AG20443 (cell line): ENCODE measurements at regions not wholly inside any gene's neighbourhood (a gene's known extent, or its start where the extent isn't known, plus 50 kb on each side); places are given as distances from the start of the nearest gene placed in this dataset.

ENCODE experiments used
- DNase-seq: peaks from one replicate; pipeline ENCODE4 v3.0.0; 2012; ENCODE audit warnings: low spot score, mixed read lengths

DNA sequence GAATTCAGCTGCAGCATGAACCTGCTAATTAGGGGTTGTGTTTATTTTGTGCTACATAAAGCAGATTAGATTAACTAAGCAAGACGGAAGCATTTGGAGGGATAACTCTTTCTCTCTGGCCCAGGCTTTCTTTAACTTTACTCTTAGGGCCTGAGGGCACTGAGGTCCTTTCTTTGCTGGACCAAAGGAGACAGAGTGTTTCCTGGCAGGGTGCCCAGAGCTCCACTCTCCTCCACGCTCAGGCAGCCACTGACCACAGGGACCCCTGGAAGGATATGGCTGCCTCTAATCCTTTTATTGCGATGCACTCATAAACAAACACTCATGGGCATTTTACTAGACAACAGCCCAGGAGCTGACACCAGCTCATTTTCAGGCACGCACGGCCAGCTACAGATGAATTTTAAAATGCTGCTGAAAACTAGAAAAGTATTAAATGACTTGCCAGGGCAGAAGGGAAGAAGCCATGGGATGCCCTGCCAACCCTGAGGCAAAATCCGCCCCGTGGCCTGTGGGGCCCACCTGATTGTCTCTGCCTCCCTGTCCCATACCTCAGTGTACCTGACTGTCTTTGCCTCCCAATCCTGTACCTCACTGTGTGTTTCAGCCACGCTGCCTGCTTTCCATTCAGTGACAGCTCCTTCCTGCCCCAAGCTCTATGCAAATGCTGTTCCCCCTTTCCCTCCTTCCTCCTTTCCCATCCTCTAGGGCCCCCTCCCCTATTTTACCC lies 192.6 kb upstream of the NAV2 start:
- no peak for DNase-seq

DNA sequence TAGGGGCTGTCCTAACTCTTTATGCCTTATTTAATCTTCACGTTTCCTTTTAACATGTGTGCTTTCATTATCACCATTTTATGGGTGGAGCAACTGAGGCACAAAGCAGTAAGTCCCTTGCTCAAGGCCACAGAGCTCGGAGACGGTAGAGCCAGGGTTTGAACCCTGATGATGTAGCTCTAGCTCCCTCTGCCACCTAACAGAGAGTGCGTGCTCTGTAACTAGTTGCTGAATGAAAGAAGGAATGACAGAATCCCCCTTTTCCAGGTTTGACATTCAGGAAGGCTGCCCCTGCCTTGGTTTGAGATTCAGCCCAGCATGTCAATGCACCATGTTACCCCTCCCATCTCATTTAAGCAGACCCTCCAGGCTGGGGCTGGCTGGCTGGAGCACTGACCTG lies 193.3 kb upstream of the NAV2 start:
- DNase-seq = no peak

DNA sequence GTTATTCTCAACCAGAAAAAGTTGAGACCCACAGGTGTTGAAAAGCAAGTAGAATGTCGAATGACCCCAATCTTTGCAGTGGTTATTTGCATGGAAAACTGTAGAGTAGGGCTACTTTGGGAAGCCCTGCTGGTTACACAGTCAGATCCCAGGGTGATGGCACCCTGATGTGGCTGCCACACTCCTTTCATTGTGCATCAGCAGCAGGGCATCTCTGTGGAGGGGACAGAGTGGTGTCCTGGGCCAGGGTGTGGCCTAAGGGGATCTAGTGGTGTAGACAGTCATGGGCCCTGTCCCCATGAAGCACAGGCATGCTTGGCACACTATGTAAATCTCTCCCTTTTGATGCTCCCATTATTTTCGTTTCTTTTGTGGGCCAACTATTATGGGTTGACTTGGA lies 199.4 kb upstream of the NAV2 start:
- no peak for DNase-seq

DNA sequence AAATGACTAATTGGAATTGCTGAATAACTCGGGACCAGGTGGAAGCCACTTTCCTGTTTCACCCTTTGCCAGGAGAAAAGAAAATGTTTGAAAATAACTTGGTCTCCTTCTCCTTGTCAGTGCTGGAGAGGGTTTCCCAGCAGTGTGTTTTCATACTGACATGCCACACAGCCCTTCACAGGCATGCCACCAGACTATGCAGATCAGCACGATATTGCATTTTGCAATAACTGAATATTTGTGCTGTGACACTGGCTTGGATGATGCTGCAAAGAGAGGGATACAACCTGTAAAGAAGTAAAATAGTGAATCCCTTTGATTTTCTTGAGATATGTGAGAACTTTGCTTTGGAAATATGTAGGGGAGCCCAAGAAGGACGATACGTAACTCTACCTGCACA lies 200.0 kb upstream of the NAV2 start:
- peak; percentile 51 for DNase-seq

DNA sequence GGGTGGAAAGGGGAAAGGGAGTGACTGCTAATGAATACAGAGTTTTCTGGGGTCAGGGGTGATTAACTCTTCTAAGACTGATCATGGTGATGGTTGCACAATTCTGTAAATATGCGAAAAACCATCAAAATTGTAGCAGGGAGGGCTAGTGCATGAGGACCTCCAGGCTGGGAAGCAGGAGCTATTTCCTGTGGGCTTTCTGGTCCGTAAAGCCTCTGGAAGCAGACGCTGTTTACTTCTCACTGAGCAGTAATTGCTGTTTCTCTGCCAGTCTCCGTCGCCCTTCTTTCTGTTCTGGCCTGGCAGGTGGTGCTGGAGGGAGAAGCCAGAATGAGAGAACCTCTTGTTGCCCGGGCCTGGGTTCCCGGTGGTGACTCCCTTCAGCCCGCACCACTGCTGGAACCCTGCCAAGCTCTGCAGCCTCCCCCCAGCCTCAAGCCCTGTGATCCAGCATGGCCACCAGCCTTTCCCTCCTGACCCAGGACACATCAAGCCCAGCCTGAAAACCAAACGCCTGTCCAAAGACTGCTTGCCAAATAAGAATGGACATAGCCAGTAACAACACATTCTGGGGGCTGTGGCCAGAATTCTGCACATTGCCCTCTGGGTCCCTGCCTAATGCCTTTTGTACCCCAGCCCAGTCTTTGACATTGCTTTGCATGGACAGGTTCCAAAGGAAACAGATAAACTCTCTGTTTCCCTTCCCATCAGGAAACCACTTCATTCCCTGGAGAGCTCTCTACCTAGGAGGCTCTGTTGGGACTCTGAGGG lies 201.0 kb upstream of the NAV2 start:
- peak; percentile 25 for DNase-seq

DNA sequence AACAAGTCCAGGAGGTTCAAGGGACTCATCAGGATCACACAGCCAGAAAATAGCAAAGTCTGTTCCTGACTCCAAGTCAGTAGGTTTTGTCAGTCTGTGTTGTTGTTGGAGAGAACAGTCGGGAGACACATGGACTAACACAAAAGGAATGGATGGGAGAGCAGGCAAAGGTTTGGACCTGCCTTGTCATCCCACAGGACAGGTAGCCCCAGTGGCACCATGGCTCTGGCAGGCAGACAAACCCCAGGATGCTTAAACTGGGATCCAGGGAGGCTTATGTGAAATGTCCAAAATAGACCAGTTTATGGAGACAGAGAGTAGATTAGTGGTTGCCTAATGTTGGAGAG lies 201.6 kb upstream of the NAV2 start:
- no peak for DNase-seq

DNA sequence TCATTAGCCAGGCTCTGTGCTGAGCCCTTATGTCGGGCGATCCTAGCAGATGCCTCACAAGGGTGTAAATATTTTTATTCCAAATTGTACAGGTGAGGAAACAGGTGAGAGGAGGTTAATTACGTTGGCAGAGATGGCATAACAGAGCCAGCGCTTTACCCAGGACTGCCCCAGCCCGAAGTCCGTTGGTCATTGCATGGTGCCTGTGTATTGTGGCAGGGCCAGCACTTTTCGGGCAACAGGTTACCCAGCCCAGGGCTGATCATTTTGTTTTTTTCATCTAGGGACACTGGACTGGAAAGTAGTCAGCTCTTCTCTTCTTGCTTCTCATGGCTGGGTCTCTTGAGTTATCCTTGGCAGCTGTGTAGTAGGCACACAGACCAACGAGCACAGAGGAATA lies 202.2 kb upstream of the NAV2 start:
- DNase-seq = no peak

DNA sequence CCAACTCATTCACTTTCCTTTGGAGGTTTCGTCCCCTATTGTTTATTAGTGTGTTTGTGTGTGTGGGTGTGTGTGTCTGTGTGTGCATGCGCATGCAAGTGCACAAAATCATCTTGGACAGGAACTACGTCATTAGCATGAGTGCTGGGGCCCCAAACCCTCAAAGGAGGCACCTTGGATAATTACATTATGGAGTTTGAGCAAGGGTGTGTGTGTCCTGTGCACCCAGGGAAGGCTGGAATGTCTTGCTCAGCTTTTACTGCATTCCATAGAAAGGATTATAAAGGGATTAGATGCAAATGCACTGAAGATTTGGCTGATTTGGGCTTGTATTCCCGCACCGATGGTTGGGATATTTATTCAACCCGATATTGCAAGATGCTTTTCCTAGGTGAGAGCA lies 203.4 kb upstream of the NAV2 start:
- no peak for DNase-seq

DNA sequence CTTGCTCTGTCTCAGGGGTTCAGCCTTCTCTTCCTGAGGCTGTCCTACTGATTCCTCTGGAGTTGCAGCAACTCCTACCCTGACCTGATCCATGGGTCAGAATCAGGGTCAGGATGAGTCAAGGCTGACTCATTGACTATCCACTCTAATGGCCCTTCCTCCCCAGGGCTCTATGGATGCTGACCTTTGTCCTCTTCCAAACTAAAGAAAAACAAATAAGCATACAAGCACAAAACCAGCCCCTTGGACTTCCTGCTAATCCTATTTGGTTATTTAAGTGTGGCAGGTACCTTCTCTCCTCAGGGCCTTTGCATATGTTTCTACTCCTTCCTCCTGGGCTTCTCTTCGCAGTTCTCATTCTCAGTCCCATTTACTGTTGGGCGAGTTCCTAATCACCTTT lies 204.5 kb upstream of the NAV2 start:
- peak; percentile 61 for DNase-seq

DNA sequence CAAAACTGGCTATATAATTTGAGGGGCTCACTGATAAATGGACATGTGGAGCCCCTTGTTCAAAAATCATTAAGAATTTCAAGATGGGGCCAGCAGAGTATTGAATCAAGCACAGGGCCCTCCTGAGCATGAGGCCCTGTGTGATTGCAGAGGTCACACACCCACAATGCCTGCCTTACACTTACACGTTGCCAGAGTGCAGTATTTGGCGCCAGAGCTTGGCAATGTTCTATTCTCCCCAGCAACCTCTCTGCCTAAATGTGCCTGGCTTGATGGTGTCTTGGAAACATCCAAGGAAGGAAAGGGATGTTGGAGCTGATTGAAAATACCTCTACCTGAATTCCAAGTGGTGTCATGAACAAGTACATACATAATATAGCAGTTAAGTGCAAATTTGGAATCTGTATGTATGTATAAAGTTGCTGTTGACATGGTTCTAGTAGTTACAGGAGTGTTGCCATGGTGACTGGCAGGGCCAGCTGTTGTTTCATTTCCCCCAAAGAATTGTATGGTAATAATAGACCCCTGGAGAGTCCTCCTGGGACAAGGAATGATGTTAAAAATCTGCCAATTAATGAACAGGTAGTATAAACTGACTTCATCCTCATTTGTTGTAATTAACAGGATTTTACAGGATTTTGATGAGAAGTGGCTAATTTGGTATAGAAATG lies 205.7 kb upstream of the NAV2 start:
- DNase-seq = no peak

DNA sequence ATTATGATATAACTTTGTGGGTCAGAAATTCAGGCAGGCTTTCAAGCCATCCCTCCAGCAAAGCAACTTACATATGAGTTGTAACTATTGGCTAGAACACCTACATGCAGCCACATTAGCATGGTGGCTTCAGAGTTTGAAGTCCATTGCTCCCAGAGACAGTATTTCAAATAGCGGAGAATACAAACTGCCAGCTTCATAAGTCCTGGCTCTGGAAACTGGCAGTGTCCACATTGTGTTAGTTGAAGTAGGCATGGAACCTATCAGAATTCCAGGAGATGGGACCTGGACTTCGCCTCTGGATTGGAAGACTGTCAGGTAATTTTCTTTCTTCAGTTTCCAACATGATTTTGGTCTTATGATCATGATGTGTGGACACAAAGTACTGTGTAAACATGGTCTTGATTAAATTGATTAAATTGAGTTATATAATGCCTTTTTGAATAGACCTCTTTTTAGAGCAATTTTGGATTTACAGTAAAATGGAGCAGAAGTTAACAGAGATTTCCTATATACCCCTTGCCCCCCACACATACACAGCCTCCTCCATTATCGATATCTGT lies 209.9 kb upstream of the NAV2 start:
- DNase-seq = no peak

DNA sequence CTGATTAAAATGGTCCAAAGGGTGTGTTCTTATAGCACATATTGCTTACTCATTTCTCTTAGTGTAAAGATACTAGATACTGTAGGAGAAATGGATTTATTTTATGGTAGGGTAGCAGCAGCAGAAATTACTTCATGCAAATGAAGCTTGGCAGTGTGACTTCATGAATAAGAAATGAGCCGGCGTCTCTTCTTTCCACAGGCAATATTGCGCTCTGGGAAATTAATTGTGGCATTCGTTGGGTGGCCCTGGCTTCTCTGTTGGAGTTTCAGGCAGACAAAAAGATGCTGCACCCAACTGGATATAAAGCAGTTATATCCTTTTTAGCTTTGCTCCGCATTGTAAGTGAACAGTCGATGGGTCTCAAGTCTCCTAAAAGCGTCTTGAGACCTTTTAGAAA lies 211.0 kb upstream of the NAV2 start:
- no peak for DNase-seq

DNA sequence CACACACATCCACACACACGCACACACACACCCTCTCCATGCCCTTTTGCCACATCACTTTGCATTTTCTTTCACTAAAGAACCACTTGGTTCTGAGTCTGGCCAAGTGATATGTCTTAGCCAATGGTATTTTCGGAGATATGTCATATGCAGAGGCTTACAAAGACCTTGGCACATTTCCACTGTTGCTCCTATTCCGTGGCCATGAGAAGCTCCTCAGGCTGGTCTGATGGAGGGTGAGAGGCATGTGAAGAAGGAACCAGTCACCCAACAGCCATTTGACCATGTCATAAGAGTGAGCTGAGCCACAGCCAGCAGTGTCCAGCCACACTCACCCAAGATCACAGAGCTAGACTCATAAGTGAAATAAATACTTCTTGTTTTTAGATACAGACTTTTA lies 212.6 kb upstream of the NAV2 start:
- peak; percentile 75 for DNase-seq

DNA sequence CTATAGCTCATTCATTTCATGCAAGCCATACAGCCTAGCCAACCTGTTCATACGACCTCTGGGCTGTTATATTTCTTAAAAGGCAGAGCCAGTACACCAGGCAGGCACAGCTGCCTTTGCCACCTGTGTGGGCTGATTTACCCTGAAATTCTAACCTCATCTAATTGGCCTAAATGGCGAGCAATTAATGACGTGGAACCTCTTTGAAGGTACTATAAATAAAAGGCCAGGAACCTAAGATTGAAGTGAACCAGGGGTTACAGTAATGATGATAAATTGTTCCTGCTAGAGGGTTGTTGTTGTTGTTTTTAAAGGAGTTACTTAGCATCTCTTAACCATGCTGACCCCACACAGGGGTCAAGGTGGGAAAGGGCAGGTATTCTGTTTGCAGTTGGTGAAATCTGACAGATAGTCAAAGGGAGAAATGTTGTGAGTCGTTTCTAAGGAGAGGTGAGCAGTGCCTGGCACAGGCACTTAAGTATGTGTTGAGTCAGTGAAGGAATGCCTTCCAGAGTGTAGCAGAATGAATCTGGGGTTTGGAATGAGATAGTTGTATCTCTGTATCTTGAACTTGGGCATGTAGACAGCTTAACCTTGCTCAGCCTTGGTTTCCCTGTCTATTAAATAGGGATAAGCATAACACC lies 213.5 kb upstream of the NAV2 start:
- DNase-seq = peak; percentile 72

DNA sequence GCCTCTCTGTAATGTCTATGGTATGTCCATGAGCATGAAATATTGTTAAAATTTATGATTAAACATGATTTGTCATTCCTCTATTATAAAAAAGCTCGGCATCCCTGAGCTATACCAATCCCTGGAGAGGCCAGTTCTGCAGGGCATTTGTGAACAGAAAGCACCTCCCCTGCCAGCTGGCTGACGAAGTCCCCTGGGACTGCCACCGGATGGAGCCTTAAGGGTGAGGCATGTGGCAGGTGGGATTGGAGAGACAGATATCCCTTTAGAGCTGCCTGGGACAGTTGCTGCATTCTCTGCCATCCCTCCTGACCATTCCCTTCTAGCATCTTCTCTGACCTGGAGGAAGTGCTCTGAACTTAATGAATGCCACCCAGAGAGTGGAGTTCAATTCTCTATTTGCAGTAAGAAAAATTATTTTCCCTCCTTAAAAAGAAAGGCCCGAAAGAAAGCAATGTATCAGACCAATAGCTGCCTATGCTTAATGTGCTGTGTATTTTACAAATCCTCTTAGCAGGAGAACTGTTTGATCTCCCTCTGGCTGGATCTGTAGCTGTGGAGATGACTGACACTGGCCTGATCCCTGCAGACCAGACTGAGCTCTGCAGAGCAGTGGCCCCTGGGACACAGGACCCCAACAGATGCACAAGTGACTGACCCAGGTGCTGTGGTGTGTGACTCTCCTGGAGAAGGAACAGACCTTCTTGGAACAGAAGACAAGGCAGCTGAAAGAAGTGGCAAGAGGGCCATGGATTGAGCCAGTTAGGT lies 219.0 kb upstream of the NAV2 start:
- DNase-seq = no peak

DNA sequence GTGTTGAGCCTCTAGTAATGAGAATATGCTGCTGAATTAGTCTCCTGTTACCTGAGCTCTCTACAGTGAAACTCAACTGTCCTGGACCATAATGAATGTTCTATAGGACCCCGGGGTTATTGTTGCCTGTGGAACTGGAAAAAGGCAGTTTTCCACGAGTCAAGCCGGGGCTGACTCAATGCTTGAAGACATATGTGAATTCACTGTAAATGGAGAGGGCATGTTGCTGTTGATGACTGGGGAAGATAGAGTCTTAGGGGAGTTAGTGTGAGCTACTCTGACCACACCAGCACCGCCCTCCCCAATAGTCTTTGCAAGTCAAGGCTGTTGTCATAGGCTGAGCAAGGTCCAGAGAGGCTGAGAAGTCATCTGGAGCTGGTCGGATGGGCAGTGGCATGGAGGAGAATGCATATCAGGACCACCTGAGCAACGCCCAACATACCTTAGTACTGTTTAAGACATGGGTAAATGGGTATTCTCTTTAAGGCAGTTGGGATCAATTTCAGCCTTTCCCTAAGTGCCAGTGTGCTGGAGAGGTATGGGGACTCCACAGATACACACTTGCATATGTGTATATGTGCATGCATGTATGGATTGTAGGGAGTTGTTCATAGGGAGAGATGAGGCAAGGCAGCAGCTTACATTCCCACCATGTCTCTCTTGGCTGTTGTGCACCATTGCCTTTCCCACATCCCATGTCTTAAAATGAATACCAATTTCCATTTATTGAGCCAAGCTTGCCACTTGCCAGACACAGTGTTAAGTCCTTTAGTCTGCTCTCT lies 230.1 kb upstream of the NAV2 start:
- DNase-seq = no peak

DNA sequence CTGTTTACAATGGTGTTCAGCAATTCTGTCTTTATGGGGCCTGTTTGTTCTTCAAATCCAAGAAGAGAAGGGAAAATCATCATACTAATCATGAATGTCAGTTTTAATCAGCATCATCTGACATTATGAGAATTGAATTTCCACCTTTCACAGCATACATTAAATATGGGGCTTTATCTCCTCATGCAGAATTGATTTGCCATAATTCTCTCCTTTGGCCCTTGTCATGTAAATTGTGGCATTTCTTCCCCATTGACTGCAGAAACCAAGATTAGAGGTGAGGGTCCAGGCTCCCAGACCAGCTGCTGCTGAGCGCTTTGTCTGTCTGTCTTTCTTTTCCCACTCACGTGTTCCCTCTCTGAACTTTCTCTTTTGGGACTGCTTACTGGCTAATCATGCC lies 232.1 kb upstream of the NAV2 start:
- DNase-seq = no peak

DNA sequence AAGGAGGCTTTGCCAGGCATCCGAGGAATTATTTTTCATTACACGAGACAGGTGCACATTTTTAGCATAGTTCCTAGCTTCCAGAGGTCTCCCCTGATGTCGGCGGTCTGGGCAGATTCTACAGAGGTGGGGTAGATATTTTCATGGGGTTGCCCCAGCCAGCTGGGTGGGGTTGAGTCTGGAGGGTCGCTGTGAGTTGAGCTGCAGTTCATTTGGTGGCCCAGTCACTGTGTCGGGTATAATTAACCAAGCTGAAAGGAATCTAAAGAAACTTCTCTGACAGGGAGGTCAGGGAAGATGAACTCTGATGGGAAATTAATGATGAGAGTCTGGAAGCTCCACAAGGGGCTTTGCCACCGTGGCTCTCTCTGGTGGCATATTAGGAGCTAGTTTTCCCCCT lies 233.7 kb upstream of the NAV2 start:
- no peak for DNase-seq

DNA sequence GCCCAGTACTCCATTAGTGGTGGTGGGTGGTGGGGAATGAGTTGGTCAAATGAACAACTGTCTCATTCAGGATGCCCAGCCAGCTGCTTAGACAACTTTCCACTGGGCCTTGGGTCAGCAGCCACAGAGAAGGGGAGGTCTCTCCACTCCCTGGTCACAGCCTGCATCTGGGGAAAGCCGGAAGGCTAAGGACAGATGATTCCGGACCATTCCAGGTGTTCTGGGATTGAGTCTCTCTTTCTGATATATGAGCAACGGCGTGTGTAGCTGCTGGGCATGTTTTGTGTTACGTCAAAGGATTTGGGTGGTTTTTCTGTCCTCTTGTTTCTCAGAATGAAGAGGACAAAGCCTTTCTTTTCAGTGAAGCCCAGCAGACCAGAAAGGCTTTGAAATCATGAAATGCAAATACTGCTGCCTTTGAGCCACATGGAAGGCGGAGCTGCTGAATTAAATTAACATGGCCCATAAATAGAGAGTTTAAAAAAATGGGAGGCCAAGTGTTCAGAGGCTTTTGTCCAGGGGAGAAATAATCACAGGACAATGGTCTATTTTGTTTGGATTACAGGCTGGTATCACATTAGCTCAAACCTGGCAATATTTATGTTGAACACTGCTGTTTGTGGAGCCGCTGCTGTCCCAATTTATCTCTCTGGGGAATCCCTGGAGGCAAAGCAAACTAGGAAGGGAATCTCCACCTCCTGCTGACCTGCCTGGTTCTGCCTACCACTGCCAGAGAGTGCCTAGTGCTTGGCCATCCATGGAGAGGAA lies 234.4 kb upstream of the E2F8 start:
- no peak for DNase-seq

DNA sequence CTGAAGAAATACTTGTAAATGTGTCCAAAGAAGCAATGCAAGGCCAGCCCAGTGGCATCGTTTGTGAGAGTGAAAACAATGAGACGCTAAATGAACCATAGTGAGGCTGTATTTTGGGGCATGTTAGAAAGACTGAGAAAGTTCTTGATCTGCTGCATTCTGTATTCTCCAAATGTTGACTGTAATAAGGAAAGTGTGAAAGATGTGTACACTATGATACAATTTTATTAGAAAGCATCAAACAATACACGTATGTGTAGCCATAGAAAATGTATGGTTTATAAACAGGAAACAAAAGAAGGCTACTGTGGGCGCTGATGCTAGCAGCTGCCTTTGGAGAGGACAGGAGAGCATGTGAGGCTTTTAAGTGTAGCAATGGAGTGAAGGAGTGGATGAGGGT lies 233.5 kb upstream of the E2F8 start:
- no peak for DNase-seq
